ENCODE measurements at regions not wholly inside any gene's neighbourhood (a gene's known extent, or its start where the extent isn't known, plus 50 kb on each side); places are given as distances from the start of the nearest gene placed in this dataset.

GRCh38 chr10:78426181-78426580, 392.5 kb downstream of the RPS24 start:
- WGBS (ENCODE audit: insufficient coverage), result no CpG with 5 or more reads among the region's 3 CpGs
- no peak for DNase-seq
- no peak overlapping the region for H3K4me3 ChIP-seq (ENCODE audit: control extremely low read depth in 1 of 5, extremely low read depth in 1 of 5, insufficient read depth in 1 of 5, low read depth in 2 of 5, low read length in 4 of 5)
- H3K36me3 ChIP-seq (replicated peaks in 1 of 2; ENCODE audit: control extremely low read depth in 1 of 2, control insufficient read depth in 1 of 2, extremely low read depth in 1 of 2, insufficient read depth in 2 of 2, low read length in 1 of 2), result no peaks in the 10 kb centered on the region
- no peak for TF ChIP-seq EZH2 (IDR thresholded peaks at IDR 0.05; ENCODE audit: borderline replicate concordance, insufficient read depth, low read depth, low read length, poor library complexity, severe bottlenecking)
- TF ChIP-seq, protein P1, sequence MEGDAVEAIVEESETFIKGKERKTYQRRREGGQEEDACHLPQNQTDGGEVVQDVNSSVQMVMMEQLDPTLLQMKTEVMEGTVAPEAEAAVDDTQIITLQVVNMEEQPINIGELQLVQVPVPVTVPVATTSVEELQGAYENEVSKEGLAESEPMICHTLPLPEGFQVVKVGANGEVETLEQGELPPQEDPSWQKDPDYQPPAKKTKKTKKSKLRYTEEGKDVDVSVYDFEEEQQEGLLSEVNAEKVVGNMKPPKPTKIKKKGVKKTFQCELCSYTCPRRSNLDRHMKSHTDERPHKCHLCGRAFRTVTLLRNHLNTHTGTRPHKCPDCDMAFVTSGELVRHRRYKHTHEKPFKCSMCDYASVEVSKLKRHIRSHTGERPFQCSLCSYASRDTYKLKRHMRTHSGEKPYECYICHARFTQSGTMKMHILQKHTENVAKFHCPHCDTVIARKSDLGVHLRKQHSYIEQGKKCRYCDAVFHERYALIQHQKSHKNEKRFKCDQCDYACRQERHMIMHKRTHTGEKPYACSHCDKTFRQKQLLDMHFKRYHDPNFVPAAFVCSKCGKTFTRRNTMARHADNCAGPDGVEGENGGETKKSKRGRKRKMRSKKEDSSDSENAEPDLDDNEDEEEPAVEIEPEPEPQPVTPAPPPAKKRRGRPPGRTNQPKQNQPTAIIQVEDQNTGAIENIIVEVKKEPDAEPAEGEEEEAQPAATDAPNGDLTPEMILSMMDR (IDR thresholded peaks at IDR 0.05), result no peak
- Mint-ChIP-seq H3K27ac (no peak overlapping the region), H3K4me3 (no peak overlapping the region), H3K9me3 (ENCODE audit: insufficient read depth) (peaks cover 4% of the 10 kb centered on the region), H3K4me1 (no peaks in the 10 kb centered on the region), H3K27me3 (peaks cover 26% of the 10 kb centered on the region)
- no peak overlapping the region for H2AFZ ChIP-seq (ENCODE audit: insufficient read depth, low read depth, low read length, poor library complexity, severe bottlenecking)
- no peak overlapping the region for H3K27ac ChIP-seq (ENCODE audit: low read length in 2 of 2)
- no peaks in the 10 kb centered on the region for H3K79me2 ChIP-seq (ENCODE audit: control insufficient read depth, insufficient read depth, low read length)
- POLR2A ChIA-PET, result no interaction called here
- no peaks in the 10 kb centered on the region for H3K4me1 ChIP-seq (ENCODE audit: control insufficient read depth in 2 of 2, insufficient read depth in 2 of 2, low read length in 2 of 2)
- no peak overlapping the region for H3K9ac ChIP-seq (ENCODE audit: low read length)
- no peaks in the 10 kb centered on the region for H4K20me1 ChIP-seq (ENCODE audit: control insufficient read depth, insufficient read depth, low read length, poor library complexity, severe bottlenecking)
- peaks cover 0 to 6% (median 3%) of the 10 kb centered on the region in 4 experiments for H3K27me3 ChIP-seq (replicated peaks in 1 of 4; ENCODE audit: control extremely low read depth in 1 of 4, control insufficient read depth in 3 of 4, insufficient read depth in 4 of 4, low read length in 3 of 4)
- H3K9me3 ChIP-seq (ENCODE audit: control extremely low read depth in 1 of 3, control insufficient read depth in 2 of 3, insufficient read depth in 1 of 3, low read length in 2 of 3), result peaks cover 0 to 7% (median 3%) of the 10 kb centered on the region in 3 donors
- CTCF ChIA-PET, result interaction anchor here (0.9 kb wide), 1 partner anchor 75 kb away, joined by 3 read pairs; no protein-coding TSS in a partner anchor
- ATAC-seq (ENCODE audit: low read depth), result no peak
- H3K4me2 ChIP-seq (replicated peaks; ENCODE audit: low read depth, low read length, poor library complexity, severe bottlenecking), result no peak overlapping the region
- intact Hi-C loops (cut with micrococcal nuclease), result no loop called here

DNA sequence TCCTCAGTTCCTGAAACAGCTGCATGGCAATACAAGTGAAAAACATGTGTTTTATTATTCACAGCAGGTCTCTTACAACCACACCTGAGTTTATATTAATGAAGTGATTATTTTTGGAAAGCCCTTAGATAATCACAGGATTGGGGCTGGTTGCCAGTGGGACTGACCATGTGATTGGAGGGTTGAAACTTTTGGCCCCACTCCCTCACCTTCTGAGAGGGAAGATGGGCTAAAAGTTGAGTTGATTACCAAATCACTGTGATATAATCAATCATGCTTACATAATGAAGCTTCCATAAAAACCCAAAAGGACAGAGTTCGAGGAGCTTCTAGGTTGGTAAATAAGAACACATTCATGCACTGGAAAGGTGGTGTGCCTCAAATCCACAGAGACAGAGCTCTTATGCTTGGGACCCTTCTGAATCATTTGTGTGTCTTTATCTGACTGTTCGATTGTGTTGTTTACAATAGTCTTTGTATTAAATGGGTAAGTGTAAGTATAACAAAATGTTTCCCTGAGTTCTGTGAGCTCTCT, 393.9 kb downstream of the RPS24 start:
- Histone ChIP-seq H3K4me1 (ENCODE audit: control insufficient read depth in 2 of 2, insufficient read depth in 2 of 2, low read length in 2 of 2) (no peaks in the 10 kb centered on the region), H3K4me3 (ENCODE audit: control extremely low read depth in 1 of 5, extremely low read depth in 1 of 5, insufficient read depth in 1 of 5, low read depth in 2 of 5, low read length in 4 of 5) (no peak overlapping the region), H2AFZ (ENCODE audit: insufficient read depth, low read depth, low read length, poor library complexity, severe bottlenecking) (no peak overlapping the region), H3K36me3 (replicated peaks in 1 of 2; ENCODE audit: control extremely low read depth in 1 of 2, control insufficient read depth in 1 of 2, extremely low read depth in 1 of 2, insufficient read depth in 2 of 2, low read length in 1 of 2) (no peaks in the 10 kb centered on the region), H3K4me2 (replicated peaks; ENCODE audit: low read depth, low read length, poor library complexity, severe bottlenecking) (no peak overlapping the region), H4K20me1 (ENCODE audit: control insufficient read depth, insufficient read depth, low read length, poor library complexity, severe bottlenecking) (no peaks in the 10 kb centered on the region), H3K27me3 (replicated peaks in 1 of 4; ENCODE audit: control extremely low read depth in 1 of 4, control insufficient read depth in 3 of 4, insufficient read depth in 4 of 4, low read length in 3 of 4) (peaks cover 0 to 6% (median 3%) of the 10 kb centered on the region in 4 experiments), H3K27ac (ENCODE audit: low read length in 2 of 2) (no peak overlapping the region), H3K9ac (ENCODE audit: low read length) (no peak overlapping the region), H3K79me2 (ENCODE audit: control insufficient read depth, insufficient read depth, low read length) (no peaks in the 10 kb centered on the region), H3K9me3 (ENCODE audit: control extremely low read depth in 1 of 3, control insufficient read depth in 2 of 3, insufficient read depth in 1 of 3, low read length in 2 of 3) (peaks cover 0 to 7% (median 3%) of the 10 kb centered on the region in 3 donors)
- POLR2A ChIA-PET, result no interaction called here
- DNase-seq (no peak), ATAC-seq (ENCODE audit: low read depth) (no peak)
- intact Hi-C loops (cut with micrococcal nuclease), result no loop called here
- no peak overlapping the region for H3K27ac Mint-ChIP-seq
- TF ChIP-seq, protein P1 (IDR thresholded peaks at IDR 0.05), result no peak
- TF ChIP-seq EZH2 (IDR thresholded peaks at IDR 0.05; ENCODE audit: borderline replicate concordance, insufficient read depth, low read depth, low read length, poor library complexity, severe bottlenecking), result no peak
- H3K4me3 Mint-ChIP-seq, result no peak overlapping the region
- H3K9me3 Mint-ChIP-seq (ENCODE audit: insufficient read depth), result peaks cover 4% of the 10 kb centered on the region
- peaks cover 36% of the 10 kb centered on the region for H3K27me3 Mint-ChIP-seq
- WGBS (ENCODE audit: insufficient coverage), result 92% methylated on average over 2 of the region's 2 CpGs
- CTCF ChIA-PET, result no interaction called here
- no peaks in the 10 kb centered on the region for H3K4me1 Mint-ChIP-seq
